NCI-H1930 (cell line): ENCODE measurements at regions not wholly inside any gene's neighbourhood (a gene's known extent, or its start where the extent isn't known, plus 50 kb on each side); places are given as distances from the start of the nearest gene placed in this dataset.

ENCODE experiments used
- DNase-seq, 2 experiments: peaks; one replicate each; lab custom pipeline; 2025; lab: John Stamatoyannopoulos, UW

GRCh38 chr5:143561219-143561618 is 157.7 kb upstream of the NR3C1 start:
- DNase-seq, result no peak

GRCh38 chr5:143560378-143560777 is 156.9 kb upstream of the NR3C1 start:
- DNase-seq, result no peak

DNA sequence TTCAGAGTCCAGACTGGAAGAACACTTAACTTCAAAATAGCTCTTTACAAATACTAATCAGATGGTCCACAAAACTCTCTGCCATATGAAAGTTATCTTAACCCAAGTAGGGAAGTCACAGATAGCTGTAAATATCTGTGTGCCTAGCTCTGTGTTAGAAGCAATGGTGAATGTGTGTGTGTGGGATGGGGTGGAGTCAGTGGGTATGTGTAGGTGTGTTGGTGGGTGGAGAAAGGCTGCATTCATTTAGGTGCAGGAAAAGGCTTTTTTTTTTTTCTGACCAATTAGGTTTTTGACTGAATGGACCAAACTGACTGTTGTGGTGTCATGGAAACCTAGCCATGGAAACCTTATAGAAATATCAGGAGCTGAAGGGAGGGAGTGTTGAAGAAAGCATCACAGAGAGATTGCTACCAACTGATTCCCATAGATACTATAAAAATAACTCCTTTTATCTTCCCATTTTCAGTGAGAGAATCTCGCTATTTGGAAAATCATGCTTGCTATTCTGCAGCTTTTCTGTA is 156.2 kb upstream of the NR3C1 start:
- DNase-seq, result no peak

- no peak for DNase-seq
These were observed 154.6 kb upstream of the NR3C1 start for GRCh38 chr5:143558048-143558447.

- DNase-seq, result no peak
These were observed 153.8 kb upstream of the NR3C1 start for GRCh38 chr5:143557061-143557818.

DNA sequence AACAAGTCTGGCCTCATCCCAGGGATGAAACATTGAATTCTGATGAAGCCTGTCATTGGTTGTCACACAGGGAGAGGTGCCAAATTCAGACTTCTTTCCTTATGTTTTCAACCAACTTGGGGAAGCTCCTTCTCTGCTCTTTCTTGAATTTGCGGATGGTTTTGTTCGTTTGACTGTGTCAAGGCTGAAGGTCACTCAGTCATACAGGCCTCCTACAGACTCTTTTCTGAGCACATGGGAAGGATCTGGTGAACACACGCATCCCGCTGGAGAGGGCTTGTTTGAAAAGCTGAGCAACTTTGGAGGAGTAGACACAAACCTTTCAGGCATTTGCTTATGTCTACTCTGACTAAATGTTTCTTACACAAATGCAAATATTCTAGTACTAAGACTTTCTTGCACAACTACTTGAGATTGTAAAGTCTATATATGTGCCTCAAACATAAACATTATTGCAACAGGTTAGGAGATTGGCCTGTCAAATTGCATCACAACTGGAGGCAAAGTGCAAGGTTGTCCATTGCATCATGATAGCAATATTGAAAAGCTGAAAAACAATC is 151.5 kb upstream of the NR3C1 start:
- DNase-seq, result no peak

GRCh38 chr5:143554187-143554717 is 150.8 kb upstream of the NR3C1 start:
- DNase-seq, result no peak

GRCh38 chr5:143552680-143553079 is 149.2 kb upstream of the NR3C1 start:
- no peak for DNase-seq

- no peak for DNase-seq
These were observed 148.3 kb upstream of the NR3C1 start for GRCh38 chr5:143551820-143552251.

- DNase-seq, result no peak
These were observed 147.6 kb upstream of the NR3C1 start for GRCh38 chr5:143550986-143551630.

DNA sequence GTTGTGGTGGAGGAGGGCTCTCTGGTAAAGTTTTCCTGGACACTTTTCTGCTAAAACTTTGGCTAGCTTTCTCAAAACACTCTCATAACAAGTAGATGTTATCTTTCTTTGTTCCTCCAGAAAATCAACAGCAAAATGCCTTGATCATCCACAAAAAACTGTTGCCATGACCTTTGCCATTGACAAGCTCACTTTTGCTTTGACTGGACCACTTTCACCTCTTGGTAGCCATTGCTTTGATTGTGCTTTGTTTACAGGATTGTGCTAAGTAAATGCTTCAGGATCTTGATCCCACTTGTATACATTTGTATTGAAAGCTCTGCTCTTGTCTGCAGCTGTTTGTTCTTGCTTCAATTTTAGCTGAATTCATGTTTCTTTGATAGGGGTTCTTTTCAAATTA is 143.9 kb upstream of the NR3C1 start:
- DNase-seq, result no peak

DNA sequence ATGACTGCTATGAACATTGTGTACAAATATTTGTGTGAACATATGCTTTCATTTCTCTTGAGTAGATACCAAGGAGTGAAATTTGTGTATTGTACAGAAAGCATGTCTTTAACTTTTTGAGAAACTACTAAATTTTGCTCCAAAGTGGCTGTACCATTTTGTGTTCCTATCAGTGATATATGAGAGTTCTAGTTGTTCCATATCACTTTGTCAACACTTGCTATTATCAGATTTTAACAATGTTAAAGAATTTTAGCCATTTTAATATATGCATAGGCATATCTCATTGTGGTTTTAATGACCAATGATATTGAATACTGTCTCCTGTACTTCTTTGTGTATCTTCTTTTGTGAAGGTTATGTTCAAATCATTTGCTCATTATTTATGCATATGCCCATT is 142.9 kb upstream of the NR3C1 start:
- no peak for DNase-seq

GRCh38 chr5:143544606-143545005 is 141.1 kb upstream of the NR3C1 start:
- no peak for DNase-seq

- DNase-seq, result no peak
These were observed 140.1 kb upstream of the NR3C1 start for GRCh38 chr5:143543358-143544255.

DNA sequence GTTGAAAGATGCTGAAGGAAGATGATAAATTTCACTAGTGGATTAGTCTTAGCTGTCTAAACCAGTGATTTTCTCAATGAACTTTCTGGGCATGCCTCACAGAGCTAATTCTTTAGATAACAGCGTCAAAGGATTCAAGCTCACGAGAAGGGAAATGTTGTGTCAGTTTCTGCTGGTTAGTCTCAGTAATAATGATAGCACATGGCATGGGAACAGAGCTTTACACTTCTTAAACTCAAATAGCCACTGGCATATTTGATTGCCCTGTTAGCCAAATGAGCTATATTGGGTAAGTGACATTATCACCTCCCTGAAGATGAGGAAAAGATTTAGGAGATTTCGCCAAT is 139.3 kb upstream of the NR3C1 start:
- no peak for DNase-seq

GRCh38 chr5:143541943-143542797 is 138.7 kb upstream of the NR3C1 start:
- no peak for DNase-seq

- DNase-seq, result no peak
These were observed 136.3 kb upstream of the NR3C1 start for GRCh38 chr5:143539742-143540141.

GRCh38 chr5:143537056-143537455 is 133.6 kb upstream of the NR3C1 start:
- DNase-seq, result no peak

- DNase-seq, result no peak
These were observed 132.9 kb upstream of the NR3C1 start for GRCh38 chr5:143536364-143536763.

- no peak for DNase-seq
These were observed 131.3 kb upstream of the NR3C1 start for GRCh38 chr5:143534761-143535154.
